ENCODE measurements at regions not wholly inside any gene's neighbourhood (a gene's known extent, or its start where the extent isn't known, plus 50 kb on each side); places are given as distances from the start of the nearest gene placed in this dataset.

DNA sequence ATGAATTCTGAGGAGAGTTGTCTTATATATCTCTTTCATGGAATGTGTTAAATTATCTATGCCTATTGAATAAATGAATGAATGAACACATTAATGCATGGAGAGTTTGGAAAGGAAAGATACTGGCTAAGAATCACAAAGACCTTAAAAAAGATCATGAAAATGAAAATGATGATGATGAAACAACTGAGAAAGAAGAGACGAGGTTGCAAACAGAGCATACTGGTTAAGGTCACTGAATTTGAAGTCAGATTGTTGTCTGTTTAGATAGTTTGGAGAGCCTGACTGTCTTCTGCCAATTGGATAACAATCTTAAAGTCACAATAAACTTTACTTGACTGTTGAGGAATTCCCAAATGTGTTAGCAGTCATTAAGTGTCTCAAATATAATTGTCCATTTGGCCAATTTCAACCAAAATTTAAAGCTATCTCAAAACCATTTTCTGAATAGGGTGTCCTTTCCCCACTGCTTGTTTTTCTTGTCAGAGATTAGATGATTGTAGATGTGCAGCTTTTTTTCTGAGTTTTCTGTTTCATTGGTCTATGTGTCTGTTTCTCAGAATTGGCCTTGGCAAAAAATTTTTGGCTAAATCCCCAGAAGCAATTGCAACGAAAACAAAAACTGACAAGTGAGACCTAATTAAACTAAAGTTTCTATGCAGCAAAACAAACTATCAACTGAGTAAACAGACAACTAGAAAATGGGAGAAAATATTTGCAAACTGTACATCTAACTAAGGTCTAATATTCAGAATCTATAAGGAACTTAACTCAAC lies 132.2 kb downstream of the PTGER3 start:
- TF ChIP-seq POLR2A (IDR thresholded peaks at IDR 0.05), result no peak
- TF ChIP-seq, protein P1, sequence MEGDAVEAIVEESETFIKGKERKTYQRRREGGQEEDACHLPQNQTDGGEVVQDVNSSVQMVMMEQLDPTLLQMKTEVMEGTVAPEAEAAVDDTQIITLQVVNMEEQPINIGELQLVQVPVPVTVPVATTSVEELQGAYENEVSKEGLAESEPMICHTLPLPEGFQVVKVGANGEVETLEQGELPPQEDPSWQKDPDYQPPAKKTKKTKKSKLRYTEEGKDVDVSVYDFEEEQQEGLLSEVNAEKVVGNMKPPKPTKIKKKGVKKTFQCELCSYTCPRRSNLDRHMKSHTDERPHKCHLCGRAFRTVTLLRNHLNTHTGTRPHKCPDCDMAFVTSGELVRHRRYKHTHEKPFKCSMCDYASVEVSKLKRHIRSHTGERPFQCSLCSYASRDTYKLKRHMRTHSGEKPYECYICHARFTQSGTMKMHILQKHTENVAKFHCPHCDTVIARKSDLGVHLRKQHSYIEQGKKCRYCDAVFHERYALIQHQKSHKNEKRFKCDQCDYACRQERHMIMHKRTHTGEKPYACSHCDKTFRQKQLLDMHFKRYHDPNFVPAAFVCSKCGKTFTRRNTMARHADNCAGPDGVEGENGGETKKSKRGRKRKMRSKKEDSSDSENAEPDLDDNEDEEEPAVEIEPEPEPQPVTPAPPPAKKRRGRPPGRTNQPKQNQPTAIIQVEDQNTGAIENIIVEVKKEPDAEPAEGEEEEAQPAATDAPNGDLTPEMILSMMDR (IDR thresholded peaks at IDR 0.05), result no peak
